ENCODE measurements at regions not wholly inside any gene's neighbourhood (a gene's known extent, or its start where the extent isn't known, plus 50 kb on each side); places are given as distances from the start of the nearest gene placed in this dataset.

- TF ChIP-seq REST (IDR thresholded peaks at IDR 0.05; ENCODE audit: low read depth, low read length) (no peak), MEF2A (IDR thresholded peaks at IDR 0.05; ENCODE audit: borderline replicate concordance, low read depth) (peak; percentile 31; the same call in 1 of the 2 replicates), GABPA (IDR thresholded peaks at IDR 0.05; ENCODE audit: low read depth) (no peak), CHD2 (IDR thresholded peaks at IDR 0.05; ENCODE audit: low read length, partially characterized antibody) (no peak), FOXM1 (IDR thresholded peaks at IDR 0.05; ENCODE audit: low read depth) (peak; percentile 66), JUND (IDR thresholded peaks at IDR 0.05) (peak; percentile 88), RFX5 (IDR thresholded peaks at IDR 0.05; ENCODE audit: low read length) (no peak), POLR2AphosphoS5 (IDR thresholded peaks at IDR 0.05; ENCODE audit: low read depth, low read length) (peak; percentile 52; the same call in 1 of the 2 replicates), PBX3 (IDR thresholded peaks at IDR 0.05) (peak; percentile 91), TCF12 (IDR thresholded peaks at IDR 0.05) (peak; percentile 88), RCOR1 (IDR thresholded peaks at IDR 0.05; ENCODE audit: low read length) (no peak), FOSL2 (IDR thresholded peaks at IDR 0.05; ENCODE audit: borderline replicate concordance, low read depth) (peak; percentile 70; the same call in 1 of the 2 replicates), TEAD4 (IDR thresholded peaks at IDR 0.05; ENCODE audit: borderline replicate concordance, insufficient read depth) (peak; percentile 86), MXI1 (IDR thresholded peaks at IDR 0.05; ENCODE audit: low read depth, low read length) (no peak), NFIC (IDR thresholded peaks at IDR 0.05; ENCODE audit: borderline replicate concordance) (peak; percentile 86), FOXJ3 (CRISPR knock-in tag; IDR thresholded peaks at IDR 0.05) (no peak), TAF1 (IDR thresholded peaks at IDR 0.05; ENCODE audit: borderline replicate concordance, low read depth, low read length) (no peak), EZH2phosphoT487 (IDR thresholded peaks at IDR 0.05; ENCODE audit: borderline replicate concordance, low read depth) (no peak), YY1 (IDR thresholded peaks at IDR 0.05; ENCODE audit: low read depth) (no peak), SIN3A (IDR thresholded peaks at IDR 0.05; ENCODE audit: borderline replicate concordance, low read depth, low read length) (no peak)
Measured at GRCh38 chr4:124203613-124204238, 508.8 kb downstream of the ANKRD50 start (continued).

Data from SK-N-SH (cell line).